SH-SY5Y (cell line): ENCODE measurements at regions not wholly inside any gene's neighbourhood (a gene's known extent, or its start where the extent isn't known, plus 50 kb on each side); places are given as distances from the start of the nearest gene placed in this dataset.

Experiments used
- GATA2 ChIP-seq: IDR thresholded peaks from 2 replicates; pipeline ENCODE4 v1.6.1; 2011; ENCODE audit warnings: mild to moderate bottlenecking, low read depth, low read length
- GATA3 ChIP-seq: IDR thresholded peaks from 2 replicates; pipeline ENCODE4 v1.6.1; 2011; ENCODE audit warnings: low read depth, mild to moderate bottlenecking, low read length, moderate library complexity

DNA sequence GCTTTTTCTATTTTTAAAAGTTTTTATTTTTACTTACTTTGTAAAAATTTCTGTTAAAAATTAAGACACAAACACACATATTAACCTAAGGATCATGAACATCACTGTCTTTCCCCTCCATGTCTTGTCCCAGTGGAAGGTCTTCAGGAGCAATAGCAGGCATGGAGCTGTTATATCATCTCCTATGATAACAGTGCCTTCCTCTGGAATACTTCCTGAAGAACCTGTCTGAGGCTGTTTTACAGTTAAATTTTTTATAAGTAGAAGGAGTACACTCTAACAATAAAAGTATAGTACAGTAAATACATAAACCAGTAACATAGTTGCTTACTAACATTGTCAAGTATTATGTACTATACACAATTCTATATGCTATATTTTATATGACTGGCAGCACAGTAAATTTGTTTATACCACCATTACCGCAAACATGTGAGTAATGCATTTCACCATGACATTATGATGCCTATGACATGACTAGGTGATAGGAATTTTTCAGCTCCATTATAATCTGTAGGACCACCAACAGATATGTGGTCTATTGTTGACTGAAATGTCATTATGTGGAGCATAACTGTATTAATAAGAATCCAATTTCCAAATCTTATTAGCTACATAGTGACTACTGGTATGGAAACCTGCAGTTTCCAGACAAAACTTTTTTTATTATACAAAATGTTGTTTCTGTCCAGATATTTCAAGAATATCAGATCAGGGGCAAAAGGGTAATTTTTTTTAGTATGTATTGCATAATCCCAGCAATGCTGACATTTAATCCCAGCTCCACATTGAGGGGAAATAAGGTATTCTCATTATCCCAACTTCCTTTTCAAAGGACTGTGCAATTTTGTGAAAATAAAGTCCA is 337.2 kb upstream of the SLC39A10 start:
- no peak for TF ChIP-seq GATA2
- no peak for TF ChIP-seq GATA3
